ENCODE measurements at regions not wholly inside any gene's neighbourhood (a gene's known extent, or its start where the extent isn't known, plus 50 kb on each side); places are given as distances from the start of the nearest gene placed in this dataset.

- TF ChIP-seq CTCF (IDR thresholded peaks at IDR 0.05) (no peak), POLR2AphosphoS5 (IDR thresholded peaks at IDR 0.05) (no peak)
Measured at GRCh38 chr9:3576328-3576727, 50.5 kb upstream of the RFX3 start.

Data from breast epithelium (tissue), 3 donors.